ENCODE measurements at regions not wholly inside any gene's neighbourhood (a gene's known extent, or its start where the extent isn't known, plus 50 kb on each side); places are given as distances from the start of the nearest gene placed in this dataset.

DNA sequence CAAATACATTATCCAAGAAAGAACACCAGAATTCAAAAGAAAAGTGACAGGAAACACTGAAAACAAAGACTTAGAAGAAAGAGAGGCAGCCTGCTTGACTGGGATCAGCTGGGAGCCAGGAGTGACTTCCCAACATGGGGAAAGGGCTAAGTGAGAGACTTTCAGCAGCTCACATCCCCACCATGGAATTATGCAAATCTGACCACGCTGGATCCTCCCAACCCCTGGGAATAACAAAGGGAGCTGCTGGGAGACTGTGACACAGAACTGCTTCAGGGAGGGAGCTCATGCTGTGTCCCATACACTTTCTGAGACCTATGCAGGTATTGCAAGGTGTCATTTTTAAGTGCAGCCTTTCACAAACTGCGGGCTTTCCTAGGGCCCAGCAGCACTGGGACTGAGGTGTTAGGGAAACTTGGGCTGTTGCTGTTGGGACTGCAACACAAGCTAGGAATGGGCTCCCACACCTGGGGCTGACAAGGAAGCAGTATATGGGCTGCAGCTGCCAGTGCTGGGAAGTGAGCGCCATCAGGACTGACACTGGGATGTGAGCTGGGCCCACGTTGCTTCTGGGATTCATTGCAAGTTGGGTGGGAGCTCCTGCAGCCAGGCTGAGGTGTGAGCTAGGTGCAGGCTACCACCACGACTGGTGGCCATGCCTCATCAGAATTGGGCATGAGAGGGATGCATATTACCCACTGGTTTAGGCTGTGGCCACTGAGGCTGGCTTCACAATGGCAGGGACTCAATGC is 139.1 kb downstream of the KDR start:
- no peak for DNase-seq

GRCh38 chr4:54976682-54977081 is 148.7 kb downstream of the KDR start:
- DNase-seq: no peak

- DNase-seq: no peak
Observed at GRCh38 chr4:54976031-54976430, 149.4 kb downstream of the KDR start.

- DNase-seq: no peak
Observed at GRCh38 chr4:54973784-54974183, 151.6 kb downstream of the KDR start.

- DNase-seq: peak; percentile 16 to 79 (median 27)
Observed at GRCh38 chr4:54971474-54971950, 153.9 kb downstream of the KDR start.

DNA sequence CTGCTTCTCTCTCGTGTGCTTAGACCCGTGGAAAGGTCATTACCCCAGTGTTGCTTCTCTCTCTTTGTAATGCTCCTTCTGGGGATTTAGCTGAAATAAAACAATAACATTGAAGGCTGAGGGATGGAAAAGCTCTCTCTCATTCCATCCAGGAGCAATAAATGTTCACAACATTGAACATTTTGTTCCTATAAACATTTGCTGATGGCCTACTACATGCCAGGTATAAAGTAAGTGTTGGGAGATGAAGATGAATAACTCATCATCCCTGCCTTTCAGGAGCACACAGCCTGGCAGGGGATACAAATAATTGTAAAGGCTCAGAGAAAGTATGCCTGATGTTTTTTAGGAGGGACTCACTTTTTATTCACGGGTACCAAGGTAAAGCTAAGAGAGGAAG is 158.1 kb downstream of the KDR start:
- no peak for DNase-seq

GRCh38 chr4:54961357-54961975 is 163.9 kb downstream of the KDR start:
- peak; percentile 28 to 79 (median 64) for DNase-seq

GRCh38 chr4:54959651-54960116 is 165.7 kb downstream of the KDR start:
- DNase-seq: no peak

GRCh38 chr4:54959131-54959530 is 166.3 kb downstream of the KDR start:
- DNase-seq: no peak

DNA sequence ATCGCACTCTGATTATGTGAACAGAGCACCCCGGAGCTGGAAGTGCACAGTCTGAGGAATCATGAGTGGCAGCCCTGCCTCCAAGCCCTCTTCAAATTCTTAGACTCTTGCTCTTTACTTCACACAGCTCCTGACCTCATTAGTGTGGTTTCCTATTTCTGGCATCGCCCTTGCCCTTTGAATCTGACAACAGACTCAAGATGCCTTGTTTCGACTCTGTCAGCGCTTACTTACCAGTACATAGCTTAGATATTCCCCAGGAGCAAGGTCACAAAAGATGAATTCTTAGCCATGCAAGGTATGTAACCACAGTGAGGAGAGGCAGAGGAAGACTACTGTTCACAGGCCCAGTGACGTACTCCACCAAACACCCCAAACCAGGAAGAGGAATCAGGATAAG is 167.2 kb downstream of the KDR start:
- DNase-seq: no peak

DNA sequence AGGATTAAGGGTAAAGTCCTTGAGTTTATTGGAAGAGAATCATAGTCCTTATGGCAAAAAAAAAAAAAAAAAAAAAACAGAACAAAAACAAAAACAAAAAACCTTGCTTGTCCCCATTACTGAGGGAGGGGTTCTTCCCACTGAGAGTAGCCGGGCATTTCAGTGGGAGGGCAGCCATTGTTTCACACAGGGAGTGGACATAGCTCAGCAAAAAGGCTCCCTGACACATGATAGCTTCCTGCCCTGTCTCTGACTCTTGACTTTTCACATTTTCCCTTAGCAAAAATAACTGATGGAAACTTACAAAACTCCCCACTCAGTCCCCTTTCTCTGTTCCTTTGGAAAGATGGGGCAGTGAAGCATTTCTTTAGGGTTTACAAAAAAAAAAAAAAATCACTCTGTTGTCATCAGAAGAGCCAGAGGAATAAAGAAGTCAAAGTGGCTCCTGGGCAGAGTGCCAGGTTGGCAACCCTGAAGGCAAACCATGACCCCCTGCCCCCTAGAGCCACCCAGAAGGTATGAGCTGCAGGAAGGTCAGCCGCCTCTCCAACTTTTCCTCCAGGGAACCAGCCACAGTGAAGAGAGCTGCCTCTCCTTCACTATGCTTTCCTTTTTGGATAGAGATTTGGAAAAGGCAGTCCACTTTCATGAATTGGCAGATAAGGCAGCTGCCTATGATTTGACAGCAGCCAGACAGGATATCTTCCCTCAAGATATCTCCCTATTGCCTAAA is 170.6 kb downstream of the KDR start:
- DNase-seq: peak in 2 of 3 experiments; percentile 14 to 58

DNA sequence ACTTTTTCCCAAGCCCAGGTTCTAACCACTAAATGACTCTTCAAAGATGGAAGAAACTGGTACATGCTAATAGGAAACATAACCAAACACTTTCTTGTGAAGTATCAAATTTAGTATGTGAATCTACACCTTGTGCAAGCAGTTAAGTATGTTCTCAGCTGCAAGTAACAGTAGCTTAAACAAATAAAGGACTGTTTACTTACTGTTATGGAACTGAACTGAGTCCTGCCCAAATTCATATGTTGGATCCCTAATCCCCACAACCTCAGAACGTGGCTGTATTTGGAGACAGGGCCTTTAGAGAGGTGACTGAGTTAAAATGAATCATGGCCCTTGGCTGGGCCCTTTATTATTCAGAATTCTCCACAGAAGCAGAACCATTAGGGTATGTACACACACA is 178.7 kb downstream of the KDR start:
- peak in 1 of 3 experiments; percentile 34 for DNase-seq

DNA sequence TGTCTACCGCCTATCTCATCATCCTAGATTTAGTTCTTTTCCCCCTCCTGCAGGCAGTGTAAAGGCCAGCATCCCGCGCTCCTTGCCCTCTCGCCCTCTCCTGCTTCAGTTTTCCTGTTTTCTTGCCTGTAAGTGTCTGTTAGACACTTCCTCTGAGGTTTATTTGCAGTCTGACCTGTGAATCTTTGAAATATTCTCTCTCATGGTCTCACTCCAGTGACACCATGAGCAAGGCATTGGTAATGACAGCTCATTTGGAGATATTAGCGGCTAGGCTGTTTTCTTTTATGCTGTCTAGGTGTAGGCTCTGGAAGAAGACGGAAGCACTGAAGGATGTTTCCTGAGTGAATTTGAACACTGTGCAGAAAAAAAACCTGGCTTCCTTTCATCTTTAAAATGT is 179.6 kb downstream of the KDR start:
- peak in 1 of 3 experiments; percentile 19 for DNase-seq

DNA sequence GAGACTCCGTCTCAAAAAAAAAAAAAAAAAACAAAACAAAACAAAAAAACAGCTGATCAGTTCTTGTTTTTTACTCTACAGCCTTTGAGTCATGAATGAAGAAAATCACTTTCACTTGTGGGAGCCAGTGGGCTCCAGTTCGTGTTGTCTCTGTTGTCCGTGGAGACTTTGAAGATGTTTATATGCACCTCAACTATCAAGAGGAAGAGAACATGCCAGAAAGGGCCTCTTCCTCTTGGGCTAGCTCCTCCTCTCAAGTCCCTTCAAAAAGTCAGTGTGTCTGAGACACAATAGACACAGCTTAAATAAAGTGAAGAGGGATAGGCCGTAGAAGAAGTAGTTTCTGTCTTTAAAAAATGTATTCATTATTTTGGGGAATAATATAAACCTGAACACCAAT is 182.7 kb downstream of the KDR start:
- peak in 1 of 3 experiments; percentile 44 for DNase-seq

DNA sequence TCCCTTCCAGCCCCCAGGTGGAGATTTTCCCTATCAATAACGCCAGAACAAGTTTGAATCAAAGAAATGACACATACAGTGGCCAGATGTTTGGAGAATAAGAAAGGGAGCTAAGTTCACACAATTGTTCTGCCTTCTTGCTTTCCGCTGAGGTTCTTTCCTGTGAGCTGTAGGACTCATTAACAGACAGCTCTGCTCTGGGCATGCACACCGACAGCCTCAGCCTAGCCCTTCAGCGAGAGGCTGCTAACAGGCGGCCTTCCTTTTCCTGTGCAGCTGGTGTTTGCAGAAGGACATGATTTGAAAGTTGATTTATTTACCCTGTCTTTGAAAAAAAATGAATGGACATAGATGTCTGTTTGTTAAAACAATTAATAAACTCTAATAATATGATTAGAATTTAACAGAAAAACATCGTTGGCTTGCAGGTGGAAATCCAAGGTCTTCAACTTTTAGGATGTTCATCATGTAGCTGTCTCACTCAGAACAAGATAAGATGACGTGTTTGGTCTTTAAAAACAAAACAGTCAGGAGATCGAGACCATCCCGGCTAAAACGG is 183.3 kb downstream of the KDR start:
- peak; percentile 42 to 85 (median 62) for DNase-seq

DNA sequence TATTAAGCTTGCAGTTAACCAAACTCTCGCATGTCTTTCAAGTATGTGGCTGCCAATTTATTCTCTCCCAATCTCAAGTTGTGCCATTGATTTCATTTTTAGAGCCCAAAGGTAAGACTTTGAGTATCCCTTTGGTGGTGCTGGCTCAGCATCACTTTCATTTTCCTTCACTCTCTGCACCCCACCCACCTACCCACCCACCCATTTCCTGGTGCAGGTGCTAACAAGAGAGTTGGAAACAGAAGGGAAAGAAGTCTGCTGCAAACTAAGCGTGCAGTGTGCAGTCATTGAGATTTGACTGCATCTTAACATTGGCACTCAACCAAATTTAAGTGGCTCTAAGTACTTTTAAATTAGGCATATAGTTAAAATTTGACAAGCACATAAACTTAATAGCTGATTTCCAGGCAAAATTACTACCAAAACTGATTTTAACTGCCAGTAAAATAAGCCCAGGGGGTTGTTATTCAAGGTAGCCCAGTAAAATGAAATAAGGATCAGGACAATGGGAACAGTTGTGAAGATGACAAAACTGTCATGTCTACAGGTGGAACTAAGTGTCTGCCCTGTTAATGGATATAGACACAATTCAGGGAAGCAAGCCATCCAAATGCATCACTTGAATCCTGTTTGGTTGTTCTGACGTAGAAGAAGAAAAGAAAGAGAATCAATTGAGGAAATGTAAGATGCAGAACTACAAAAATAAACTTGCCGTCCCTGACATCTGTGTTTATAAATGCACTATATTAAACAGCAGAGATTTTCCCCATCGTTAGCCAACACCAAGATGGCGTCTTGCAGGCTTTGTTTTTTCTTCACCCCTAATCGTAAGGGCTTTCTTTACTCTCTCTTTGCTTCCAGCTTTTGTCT is 184.2 kb downstream of the KDR start:
- DNase-seq: peak; percentile 49 to 95 (median 78)

- DNase-seq: peak in 2 of 3 experiments; percentile 9 to 41
Observed at GRCh38 chr4:54937501-54937900, 187.9 kb downstream of the KDR start.

DNA sequence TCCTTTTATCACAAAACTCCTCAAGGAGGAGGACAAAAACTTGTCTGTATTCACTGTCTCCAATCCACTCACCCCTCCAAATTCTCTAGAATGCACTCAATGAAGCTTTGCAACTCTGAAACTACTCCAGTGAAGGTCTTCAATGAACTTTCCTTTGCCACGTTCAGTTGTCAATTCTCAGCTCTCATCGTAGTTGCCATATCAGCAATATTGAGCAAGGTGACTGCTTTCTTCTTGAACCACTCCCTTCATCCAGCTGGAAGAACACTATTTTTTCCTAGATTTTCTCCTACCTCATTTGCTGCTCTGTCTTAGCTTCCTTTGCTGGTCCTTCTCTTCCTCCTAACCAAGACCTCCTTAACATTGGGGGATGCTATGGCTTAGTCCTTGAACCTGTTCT is 191.8 kb downstream of the KDR start:
- no peak for DNase-seq

DNA sequence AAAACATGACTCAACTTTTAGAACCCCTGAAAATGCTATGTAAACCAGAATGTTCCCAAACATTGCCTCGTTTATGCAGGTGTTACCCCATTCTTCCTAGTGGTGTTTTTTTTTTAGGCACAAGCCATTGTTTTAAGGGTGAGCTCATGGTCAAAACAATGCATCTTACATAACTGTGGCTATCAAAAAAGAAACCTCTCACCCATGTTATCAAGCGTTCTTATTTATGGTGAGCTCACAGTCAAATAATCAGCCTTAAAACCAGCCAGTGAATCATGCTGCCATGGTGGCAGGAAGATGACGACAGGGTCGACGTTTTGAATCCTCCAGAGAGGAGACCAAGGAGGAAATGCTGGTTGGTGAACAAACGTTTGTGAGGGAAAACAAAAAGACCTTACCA is 195.2 kb downstream of the KDR start:
- DNase-seq: peak in 1 of 3 experiments; percentile 23

DNA sequence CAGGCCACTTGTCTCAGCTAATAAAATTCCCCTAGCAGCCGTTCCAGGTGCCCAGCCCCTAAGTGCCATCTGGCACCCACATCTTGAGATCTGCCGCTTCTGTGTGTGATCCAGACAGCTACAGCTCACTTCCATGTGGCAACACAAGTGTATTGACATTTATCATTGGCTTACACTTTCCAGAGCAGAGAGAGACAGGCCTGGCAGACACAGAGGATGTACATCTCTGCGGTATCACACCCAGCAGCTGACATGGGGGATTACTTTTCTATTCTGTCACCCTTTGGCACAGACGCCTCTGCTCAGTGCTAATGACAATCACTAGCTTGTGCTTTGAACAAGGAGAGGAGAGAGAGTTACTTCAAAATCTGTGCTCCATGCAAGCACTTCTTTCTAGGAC is 195.9 kb downstream of the KDR start:
- peak; percentile 30 to 79 (median 69) for DNase-seq

DNA sequence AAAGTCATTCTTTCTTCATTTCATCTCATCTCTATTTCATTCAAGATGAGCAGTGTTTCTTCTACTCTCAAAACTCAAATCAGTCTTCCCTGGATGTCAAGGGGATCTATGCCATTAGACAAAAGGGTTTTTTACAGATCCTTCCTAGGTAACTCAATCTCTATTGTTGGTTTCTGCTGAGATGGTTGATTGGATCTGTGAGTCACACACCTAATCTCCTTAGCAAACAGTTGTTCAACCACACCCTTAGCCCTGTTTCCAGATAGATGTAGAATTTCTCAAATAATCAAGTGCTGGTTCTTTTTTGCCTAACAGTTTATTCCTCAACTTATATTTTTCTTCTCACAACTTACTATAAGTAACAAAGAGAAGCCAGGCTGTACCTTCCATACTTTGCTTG is 200.5 kb downstream of the KDR start:
- DNase-seq: no peak

DNA sequence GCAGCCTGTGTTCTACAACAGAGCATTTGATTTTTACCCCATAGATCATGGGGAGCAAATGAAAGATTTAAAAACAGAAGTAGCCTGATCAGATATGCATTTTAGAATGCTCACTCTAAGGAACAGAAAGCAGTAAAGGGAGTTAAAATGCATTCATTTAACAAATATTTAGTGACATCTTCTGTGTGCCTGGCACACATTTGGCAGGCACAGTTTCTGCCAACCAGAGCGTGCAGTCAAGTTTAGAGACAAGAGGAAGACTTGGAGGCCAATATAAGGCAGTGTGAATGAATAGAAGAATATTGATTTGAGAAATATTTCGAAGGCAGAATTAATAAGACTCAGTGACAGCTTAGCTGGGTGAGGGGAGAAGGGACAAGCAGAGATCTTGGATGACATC is 210.1 kb downstream of the KDR start:
- no peak for DNase-seq
